Uterus (tissue), 2 donors: ENCODE measurements at regions not wholly inside any gene's neighbourhood (a gene's known extent, or its start where the extent isn't known, plus 50 kb on each side); places are given as distances from the start of the nearest gene placed in this dataset.

Source experiments
- POLR2A ChIP-seq, 2 donors: fragments of 450-650 bp; IDR thresholded peaks; one replicate each; pipeline ENCODE4 v1.6.1; 2016; ENCODE audit warnings: antibody characterized with exemption in 2 of 2, mild to moderate bottlenecking in 1 of 2, moderate library complexity in 1 of 2
- TF ChIP-seq, protein P1 (sequence below), 4 experiments: fragments of 200-600 bp in 2 of 4; fragments of 450-650 bp in 2 of 4; sonication (generic) in 2 of 4; IDR thresholded peaks; one replicate each; pipeline ENCODE4 v1.5.1; 2016 to 2019; ENCODE audit warnings: antibody characterized with exemption in 4 of 4, mild to moderate bottlenecking in 2 of 4, moderate library complexity in 1 of 4

GRCh38 chr2:224241812-224242211 is 160.1 kb downstream of the FAM124B start:
- TF ChIP-seq POLR2A (IDR thresholded peaks at IDR 0.05) = no peak
- TF ChIP-seq, protein P1, sequence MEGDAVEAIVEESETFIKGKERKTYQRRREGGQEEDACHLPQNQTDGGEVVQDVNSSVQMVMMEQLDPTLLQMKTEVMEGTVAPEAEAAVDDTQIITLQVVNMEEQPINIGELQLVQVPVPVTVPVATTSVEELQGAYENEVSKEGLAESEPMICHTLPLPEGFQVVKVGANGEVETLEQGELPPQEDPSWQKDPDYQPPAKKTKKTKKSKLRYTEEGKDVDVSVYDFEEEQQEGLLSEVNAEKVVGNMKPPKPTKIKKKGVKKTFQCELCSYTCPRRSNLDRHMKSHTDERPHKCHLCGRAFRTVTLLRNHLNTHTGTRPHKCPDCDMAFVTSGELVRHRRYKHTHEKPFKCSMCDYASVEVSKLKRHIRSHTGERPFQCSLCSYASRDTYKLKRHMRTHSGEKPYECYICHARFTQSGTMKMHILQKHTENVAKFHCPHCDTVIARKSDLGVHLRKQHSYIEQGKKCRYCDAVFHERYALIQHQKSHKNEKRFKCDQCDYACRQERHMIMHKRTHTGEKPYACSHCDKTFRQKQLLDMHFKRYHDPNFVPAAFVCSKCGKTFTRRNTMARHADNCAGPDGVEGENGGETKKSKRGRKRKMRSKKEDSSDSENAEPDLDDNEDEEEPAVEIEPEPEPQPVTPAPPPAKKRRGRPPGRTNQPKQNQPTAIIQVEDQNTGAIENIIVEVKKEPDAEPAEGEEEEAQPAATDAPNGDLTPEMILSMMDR (IDR thresholded peaks at IDR 0.05) = no peak
